H1 (cell line): ENCODE measurements at regions not wholly inside any gene's neighbourhood (a gene's known extent, or its start where the extent isn't known, plus 50 kb on each side); places are given as distances from the start of the nearest gene placed in this dataset.

Experiments used
- CTCF ChIA-PET: fragments of 300-600 bp; sonication (Branson Sonifier 250); formaldehyde crosslinking; loops from one replicate; lab custom pipeline; 2021; ENCODE audit not compliant: partially characterized antibody; lab: Charles Lee
- POLR2A ChIA-PET: fragments of 300-600 bp; sonication (Branson Sonifier 250); formaldehyde crosslinking; loops from one replicate; lab custom pipeline; 2021; ENCODE audit warnings: inconsistent platforms; ENCODE audit not compliant: partially characterized antibody; lab: Charles Lee
- DNase-seq, 2 experiments: peaks; one replicate each; pipeline versions ENCODE4 v3.0.0 to v3.0.0-alpha.2; 2010 to 2022; ENCODE audit warnings: low spot score in 2 of 2, low read depth in 1 of 2, mixed read lengths in 1 of 2
- FAIRE-seq: peaks from 2 replicates; lab custom pipeline; 2011; peaks lifted over from hg19 to GRCh38; lab: Jason Lieb, UNC
- H2AFZ ChIP-seq: 2 replicates; pipeline ENCODE4 v1.8.1; 2012; ENCODE audit warnings: low read length, inconsistent platforms
- H2AK5ac ChIP-seq: 2 replicates; pipeline ENCODE4 v1.6.1; 2013; ENCODE audit warnings: low read depth, low read length
- H2BK120ac ChIP-seq: replicated peaks from 2 replicates; pipeline ENCODE3; 2013; ENCODE audit warnings: low read depth, low read length, inconsistent platforms
- H2BK12ac ChIP-seq: 2 replicates; pipeline ENCODE4 v1.6.1; 2013; ENCODE audit warnings: low read depth, low read length
- H2BK15ac ChIP-seq: 2 replicates; pipeline ENCODE4 v1.6.1; 2013; ENCODE audit warnings: low read length
- H2BK20ac ChIP-seq: 2 replicates; pipeline ENCODE4 v1.6.1; 2013; ENCODE audit warnings: low read length
- H2BK5ac ChIP-seq: 2 replicates; pipeline ENCODE4 v1.6.1; 2013; ENCODE audit warnings: low read depth, low read length
- H3K14ac ChIP-seq: 2 replicates; pipeline ENCODE4 v1.6.1; 2013; ENCODE audit warnings: inconsistent platforms; ENCODE audit not compliant: insufficient read length
- H3K18ac ChIP-seq: 2 replicates; pipeline ENCODE4 v1.6.1; 2013; ENCODE audit warnings: low read length; ENCODE audit errors: extremely low read depth
- H3K23ac ChIP-seq: 2 replicates; pipeline ENCODE4 v1.6.1; 2013; ENCODE audit warnings: inconsistent platforms; ENCODE audit not compliant: insufficient read length
- H3K23me2 ChIP-seq: 2 replicates; pipeline ENCODE4 v1.6.1; 2013; ENCODE audit warnings: low read depth, low read length
- H3K27ac ChIP-seq: 2 replicates; pipeline ENCODE4 v1.6.1; 2011; ENCODE audit warnings: low read depth, low read length, inconsistent platforms
- H3K27me3 ChIP-seq, 4 experiments: replicated peaks in 1 of 4; 1 replicate in 1 of 4; 2 replicates in 3 of 4; pipeline versions ENCODE4 v1.6.1 to v1.8.1; 2011 to 2013; ENCODE audit warnings: low read length in 3 of 4, mild to moderate bottlenecking in 3 of 4, inconsistent platforms in 2 of 4, mixed read lengths in 2 of 4, moderate library complexity in 1 of 4; ENCODE audit not compliant: control insufficient read depth in 3 of 4, insufficient read depth in 3 of 4; ENCODE audit errors: extremely low read depth in 1 of 4
- H3K36me3 ChIP-seq, 4 experiments: 2 replicates each; pipeline versions ENCODE4 v1.6.1 to v1.8.1; 2011 to 2013; ENCODE audit warnings: mild to moderate bottlenecking in 4 of 4, low read length in 3 of 4, moderate library complexity in 2 of 4, control low read depth in 1 of 4, inconsistent platforms in 1 of 4; ENCODE audit not compliant: insufficient read depth in 4 of 4, control insufficient read depth in 2 of 4
- H3K4ac ChIP-seq: replicated peaks from 2 replicates; pipeline ENCODE3; 2013; ENCODE audit warnings: low read length, low read depth, mixed read lengths, inconsistent platforms; ENCODE audit not compliant: insufficient read length
- H3K4me1 ChIP-seq, 4 experiments: replicated peaks in 1 of 4; 1 replicate in 1 of 4; 2 replicates in 3 of 4; pipeline versions ENCODE4 v1.6.1 to v1.8.1; 2011 to 2013; ENCODE audit warnings: low read length in 3 of 4, inconsistent platforms in 2 of 4, mixed read lengths in 1 of 4; ENCODE audit not compliant: insufficient read depth in 4 of 4, control insufficient read depth in 3 of 4
- H3K4me2 ChIP-seq, 2 experiments: 2 replicates each; pipeline versions ENCODE4 v1.6.1 to v1.8.1; 2011 to 2013; ENCODE audit warnings: low read depth in 2 of 2, low read length in 2 of 2, control low read depth in 1 of 2, inconsistent platforms in 1 of 2, mild to moderate bottlenecking in 1 of 2; ENCODE audit not compliant: insufficient read depth in 1 of 2
- H3K4me3 ChIP-seq, 4 experiments: fragments of 200-600, 300-600 bp in 1 of 4; sonication (generic), shearing (Covaris generic), sonication (Bioruptor Twin) in 1 of 4; 2 replicates each; pipeline versions ENCODE4 v1.5.1 to v1.8.1; 2011 to 2016; ENCODE audit warnings: low read length in 4 of 4, low read depth in 3 of 4, control low read depth in 2 of 4, inconsistent platforms in 2 of 4, mild to moderate bottlenecking in 2 of 4, mixed read lengths in 1 of 4, moderate library complexity in 1 of 4; ENCODE audit not compliant: insufficient read depth in 2 of 4; ENCODE audit errors: extremely low read depth in 1 of 4
- H3K56ac ChIP-seq: replicated peaks from 2 replicates; pipeline ENCODE3; 2013; ENCODE audit warnings: low read depth, mild to moderate bottlenecking, mixed read lengths, low read length, inconsistent platforms; ENCODE audit not compliant: insufficient read length
- H3K79me1 ChIP-seq: 2 replicates; pipeline ENCODE4 v1.6.1; 2013; ENCODE audit warnings: low read depth, low read length, control low read depth
- H3K79me2 ChIP-seq, 2 experiments: 2 replicates each; pipeline versions ENCODE4 v1.6.1 to v1.8.1; 2012 to 2013; ENCODE audit warnings: low read length in 2 of 2, mild to moderate bottlenecking in 2 of 2, inconsistent platforms in 1 of 2; ENCODE audit not compliant: insufficient read depth in 2 of 2, control insufficient read depth in 1 of 2
- H3K9ac ChIP-seq, 4 experiments: replicated peaks in 1 of 4; 1 replicate in 1 of 4; 2 replicates in 3 of 4; pipeline versions ENCODE4 v1.6.1 to v1.8.1; 2011 to 2013; ENCODE audit warnings: low read depth in 3 of 4, low read length in 3 of 4, control low read depth in 2 of 4, mild to moderate bottlenecking in 2 of 4, moderate library complexity in 2 of 4, inconsistent platforms in 1 of 4; ENCODE audit errors: extremely low read depth in 1 of 4
- H3K9me3 ChIP-seq, 2 experiments: 2 replicates each; pipeline versions ENCODE4 v1.6.1 to v1.8.1; 2012 to 2013; ENCODE audit warnings: mild to moderate bottlenecking in 2 of 2, moderate library complexity in 2 of 2, control low read depth in 1 of 2, inconsistent platforms in 1 of 2, low read depth in 1 of 2, low read length in 1 of 2, mixed read lengths in 1 of 2; ENCODE audit not compliant: insufficient read depth in 2 of 2
- H4K20me1 ChIP-seq, 2 experiments: replicated peaks in 1 of 2; 2 replicates each; pipeline versions ENCODE3 to v1.8.1; 2011 to 2013; ENCODE audit warnings: inconsistent platforms in 2 of 2, low read length in 2 of 2, mild to moderate bottlenecking in 1 of 2; ENCODE audit not compliant: insufficient read depth in 2 of 2, control insufficient read depth in 1 of 2
- H4K5ac ChIP-seq: 2 replicates; pipeline ENCODE4 v1.6.1; 2013; ENCODE audit warnings: low read length, low read depth, mixed read lengths, inconsistent platforms; ENCODE audit not compliant: insufficient read length
- H4K8ac ChIP-seq: 2 replicates; pipeline ENCODE4 v1.8.0; 2013; ENCODE audit warnings: mild to moderate bottlenecking, moderate library complexity, low read length, inconsistent platforms; ENCODE audit not compliant: insufficient read depth; ENCODE audit errors: extremely low read depth
- H4K91ac ChIP-seq: replicated peaks from 2 replicates; pipeline ENCODE3; 2013; ENCODE audit warnings: low read length, mixed read lengths, inconsistent platforms; ENCODE audit not compliant: insufficient read length
- GABPA ChIP-seq: IDR thresholded peaks from 2 replicates; pipeline ENCODE4 v1.6.1; 2011; ENCODE audit warnings: mild to moderate bottlenecking, low read length, moderate library complexity, borderline replicate concordance; ENCODE audit not compliant: insufficient read depth
- MAX ChIP-seq: IDR thresholded peaks from 2 replicates; pipeline ENCODE4 v1.6.1; 2012; ENCODE audit warnings: inconsistent platforms
- POLR2A ChIP-seq, 2 experiments: IDR thresholded peaks; 1 replicate in 1 of 2; 2 replicates in 1 of 2; pipeline ENCODE4 v1.6.1; 2011; ENCODE audit warnings: low read depth in 2 of 2, low read length in 2 of 2, mild to moderate bottlenecking in 2 of 2; ENCODE audit errors: control extremely low read depth in 1 of 2
- RBBP5 ChIP-seq: IDR thresholded peaks from 2 replicates; pipeline ENCODE4 v1.7.1; 2012; ENCODE audit warnings: low read depth, mild to moderate bottlenecking, inconsistent platforms, low read length, moderate library complexity, borderline replicate concordance
- SIN3A ChIP-seq, 2 experiments: IDR thresholded peaks in 1 of 2; conservative IDR thresholded peaks in 1 of 2; 2 replicates each; pipeline ENCODE4 v1.6.1; 2011 to 2012; ENCODE audit warnings: low read length in 2 of 2, improper control_type of control experiment in 1 of 2, low read depth in 1 of 2, mild to moderate bottlenecking in 1 of 2
- TBP ChIP-seq: IDR thresholded peaks from 2 replicates; pipeline ENCODE4 v1.6.1; 2011; ENCODE audit warnings: low read depth, low read length, improper control_type of control experiment
- TCF12 ChIP-seq: IDR thresholded peaks from 2 replicates; pipeline ENCODE4 v1.6.1; 2011; ENCODE audit warnings: low read depth, mild to moderate bottlenecking, low read length
- ZNF274 ChIP-seq: IDR thresholded peaks from 2 replicates; pipeline ENCODE4 v1.7.0; 2012; ENCODE audit warnings: low read length, borderline replicate concordance; ENCODE audit errors: extremely low read depth
- WGBS, 2 experiments: shearing (Covaris generic) in 1 of 2; methylation state at CpG; one replicate each; pipeline versions ENCODE4 v1.1.6 to v1.1.7; 2013 to 2015; ENCODE audit warnings: low lambda C conversion rate in 2 of 2, mixed read lengths in 2 of 2, inconsistent platforms in 1 of 2, low coverage in 1 of 2, missing lambda C conversion rate in 1 of 2; ENCODE audit not compliant: insufficient replicate concordance in 2 of 2, insufficient coverage in 1 of 2, insufficient read length in 1 of 2; ENCODE audit errors: extremely low coverage in 1 of 2, missing lambda C conversion rate in 1 of 2; 5-methylcytosine and 5-hydroxymethylcytosine counted together
- TF ChIP-seq, protein P1 (sequence below): IDR thresholded peaks from 2 replicates; pipeline ENCODE4 v1.6.1; 2011; ENCODE audit warnings: low read length, improper control_type of control experiment

- no peak for DNase-seq
- H3K18ac ChIP-seq = no peak overlapping the region
- no peaks in the 10 kb centered on the region for H3K9me3 ChIP-seq
- H3K27me3 ChIP-seq = peaks cover 0 to 14% (median 6%) of the 10 kb centered on the region in 4 experiments; a peak in 5 of 7 replicates
- H3K4ac ChIP-seq = no peak overlapping the region
- H3K56ac ChIP-seq = no peak overlapping the region
- no peaks in the 10 kb centered on the region for H3K79me1 ChIP-seq
- ChIA-PET CTCF (interaction anchor here (1.1 to 1.4 kb wide), 2 partner anchors 10 to 289 kb away, joined by 3 to 4 read pairs; no protein-coding TSS in a partner anchor), POLR2A (no interaction called here)
- no peak overlapping the region for H2BK15ac ChIP-seq
- H2BK20ac ChIP-seq = no peak overlapping the region
- H3K27ac ChIP-seq = no peak overlapping the region
- H2BK5ac ChIP-seq = no peak overlapping the region
- no peak overlapping the region for H3K9ac ChIP-seq
- H2BK12ac ChIP-seq = no peak overlapping the region
- no peaks in the 10 kb centered on the region for H3K4me1 ChIP-seq
- H3K23ac ChIP-seq = no peak overlapping the region
- H4K20me1 ChIP-seq = peaks cover 0 to 2% of the 10 kb centered on the region in 2 experiments
- no peak overlapping the region for H4K5ac ChIP-seq
- H2AFZ ChIP-seq = no peak overlapping the region
- no peak overlapping the region for H4K8ac ChIP-seq
- no peak overlapping the region for H2BK120ac ChIP-seq
- H2AK5ac ChIP-seq = no peak overlapping the region
- no peaks in the 10 kb centered on the region for H3K79me2 ChIP-seq
- no peak overlapping the region for H3K14ac ChIP-seq
- no peaks in the 10 kb centered on the region for H3K23me2 ChIP-seq
- H4K91ac ChIP-seq = no peak overlapping the region
- H3K4me3 ChIP-seq = no peak overlapping the region
- FAIRE-seq = no peak
- H3K4me2 ChIP-seq = no peak overlapping the region
- WGBS, 2 experiments = 82% methylated on average over 1 of the region's 1 CpG; no CpG with 5 or more reads in 1 of the 2 experiments
- no peaks in the 10 kb centered on the region for H3K36me3 ChIP-seq
- TF ChIP-seq, protein P1, sequence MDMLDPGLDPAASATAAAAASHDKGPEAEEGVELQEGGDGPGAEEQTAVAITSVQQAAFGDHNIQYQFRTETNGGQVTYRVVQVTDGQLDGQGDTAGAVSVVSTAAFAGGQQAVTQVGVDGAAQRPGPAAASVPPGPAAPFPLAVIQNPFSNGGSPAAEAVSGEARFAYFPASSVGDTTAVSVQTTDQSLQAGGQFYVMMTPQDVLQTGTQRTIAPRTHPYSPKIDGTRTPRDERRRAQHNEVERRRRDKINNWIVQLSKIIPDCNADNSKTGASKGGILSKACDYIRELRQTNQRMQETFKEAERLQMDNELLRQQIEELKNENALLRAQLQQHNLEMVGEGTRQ = no peak
- TF ChIP-seq SIN3A (conservative IDR thresholded peaks at IDR 0.05 in 1 of 2, IDR thresholded peaks at IDR 0.05 in 1 of 2; ENCODE audit: low read depth in 1 of 2, low read length in 2 of 2) = no peak
- TF ChIP-seq RBBP5 = no peak
- no peak for TF ChIP-seq MAX
- no peak for TF ChIP-seq POLR2A (IDR thresholded peaks at IDR 0.05; ENCODE audit: control extremely low read depth in 1 of 2, low read depth in 2 of 2, low read length in 2 of 2)
- no peak for TF ChIP-seq TBP
- TF ChIP-seq ZNF274 = no peak
- no peak for TF ChIP-seq GABPA
- TF ChIP-seq TCF12 = no peak
These were observed 81.2 kb downstream of the FZD1 start for GRCh38 chr7:91345449-91345848.
